GM10266 (cell line): ENCODE measurements at regions not wholly inside any gene's neighbourhood (a gene's known extent, or its start where the extent isn't known, plus 50 kb on each side); places are given as distances from the start of the nearest gene placed in this dataset.

Source experiments
- DNase-seq: peaks from one replicate; pipeline ENCODE4 v3.0.0; 2012; ENCODE audit errors: extremely low spot score
- TF ChIP-seq, protein P1 (sequence below): IDR thresholded peaks from 2 replicates; pipeline ENCODE4 v1.5.1; 2012; ENCODE audit warnings: mild to moderate bottlenecking, low read depth; ENCODE audit not compliant: control insufficient read depth, insufficient read depth; ENCODE audit errors: missing control alignments

DNA sequence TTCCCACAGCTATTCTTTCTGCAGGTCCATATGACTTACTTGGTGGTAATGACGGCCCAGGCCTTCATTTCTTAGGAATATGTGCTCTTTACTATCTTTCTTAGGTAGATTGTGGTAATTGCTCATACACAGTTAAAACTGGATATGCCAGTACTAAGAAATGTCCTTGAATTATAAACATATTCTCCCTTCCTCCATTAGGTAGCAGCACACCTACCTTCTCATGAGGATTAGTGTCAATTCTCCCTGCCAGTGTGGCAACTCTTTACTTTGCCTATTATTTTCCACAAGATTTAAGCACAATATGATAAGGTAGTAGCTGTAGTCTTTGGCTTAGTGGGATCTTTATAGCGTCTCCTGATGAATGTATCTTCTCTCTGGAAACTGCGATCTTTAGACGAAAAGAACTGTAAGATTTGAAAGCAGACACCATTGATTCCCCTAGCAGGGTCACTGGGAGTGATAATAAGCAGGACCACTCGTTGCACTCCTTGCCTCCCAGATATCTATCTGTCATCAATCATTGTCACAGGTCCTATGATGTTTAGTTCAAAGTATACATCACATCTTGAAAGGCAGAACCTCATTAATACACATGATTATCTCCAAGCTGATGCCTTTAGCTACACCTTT lies 1240.7 kb downstream of the C4orf33 start:
- TF ChIP-seq, protein P1, sequence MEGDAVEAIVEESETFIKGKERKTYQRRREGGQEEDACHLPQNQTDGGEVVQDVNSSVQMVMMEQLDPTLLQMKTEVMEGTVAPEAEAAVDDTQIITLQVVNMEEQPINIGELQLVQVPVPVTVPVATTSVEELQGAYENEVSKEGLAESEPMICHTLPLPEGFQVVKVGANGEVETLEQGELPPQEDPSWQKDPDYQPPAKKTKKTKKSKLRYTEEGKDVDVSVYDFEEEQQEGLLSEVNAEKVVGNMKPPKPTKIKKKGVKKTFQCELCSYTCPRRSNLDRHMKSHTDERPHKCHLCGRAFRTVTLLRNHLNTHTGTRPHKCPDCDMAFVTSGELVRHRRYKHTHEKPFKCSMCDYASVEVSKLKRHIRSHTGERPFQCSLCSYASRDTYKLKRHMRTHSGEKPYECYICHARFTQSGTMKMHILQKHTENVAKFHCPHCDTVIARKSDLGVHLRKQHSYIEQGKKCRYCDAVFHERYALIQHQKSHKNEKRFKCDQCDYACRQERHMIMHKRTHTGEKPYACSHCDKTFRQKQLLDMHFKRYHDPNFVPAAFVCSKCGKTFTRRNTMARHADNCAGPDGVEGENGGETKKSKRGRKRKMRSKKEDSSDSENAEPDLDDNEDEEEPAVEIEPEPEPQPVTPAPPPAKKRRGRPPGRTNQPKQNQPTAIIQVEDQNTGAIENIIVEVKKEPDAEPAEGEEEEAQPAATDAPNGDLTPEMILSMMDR = peak; percentile 51
- no peak for DNase-seq

DNA sequence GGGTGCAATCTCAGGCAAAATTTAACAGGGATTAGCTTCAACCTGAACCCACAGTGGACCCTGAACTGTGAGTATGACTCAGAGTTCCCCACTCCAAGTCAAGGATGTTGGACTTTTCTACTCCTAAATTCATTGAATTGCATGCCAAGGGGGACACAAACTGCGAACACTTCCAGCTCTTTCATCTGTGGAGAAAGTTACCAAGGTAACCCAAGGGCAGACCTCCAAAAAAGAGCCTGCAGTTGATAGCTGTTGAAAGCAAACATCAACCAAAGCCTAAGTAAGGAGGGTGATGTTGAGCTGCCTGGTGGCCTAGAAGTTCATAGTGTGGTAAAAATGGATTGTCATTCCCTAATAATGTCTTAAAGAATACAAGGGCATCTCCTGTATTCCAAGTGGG lies 1242.9 kb downstream of the C4orf33 start:
- no peak for DNase-seq
- TF ChIP-seq, protein P1 = no peak

DNA sequence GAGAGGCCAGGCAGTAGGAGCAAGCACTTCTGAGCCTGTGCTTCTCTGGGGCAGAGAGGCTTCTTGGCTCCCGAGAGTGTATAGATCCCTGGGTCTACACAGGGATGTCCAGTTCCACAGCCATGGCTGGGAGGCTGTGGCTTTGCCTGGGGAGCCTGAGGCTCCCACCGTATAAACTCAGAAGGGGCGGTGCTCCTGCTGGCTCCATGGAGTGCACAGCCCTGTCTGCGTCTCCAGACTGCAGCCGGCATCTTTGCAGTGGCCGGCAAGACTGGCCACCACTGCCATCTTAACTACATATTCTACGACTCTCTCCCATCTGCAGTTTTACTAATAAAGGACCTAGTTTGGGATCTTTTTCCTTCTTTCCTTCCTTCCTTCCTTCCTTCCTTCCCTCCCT lies 1253.8 kb downstream of the C4orf33 start:
- DNase-seq = no peak
- TF ChIP-seq, protein P1 = no peak

DNA sequence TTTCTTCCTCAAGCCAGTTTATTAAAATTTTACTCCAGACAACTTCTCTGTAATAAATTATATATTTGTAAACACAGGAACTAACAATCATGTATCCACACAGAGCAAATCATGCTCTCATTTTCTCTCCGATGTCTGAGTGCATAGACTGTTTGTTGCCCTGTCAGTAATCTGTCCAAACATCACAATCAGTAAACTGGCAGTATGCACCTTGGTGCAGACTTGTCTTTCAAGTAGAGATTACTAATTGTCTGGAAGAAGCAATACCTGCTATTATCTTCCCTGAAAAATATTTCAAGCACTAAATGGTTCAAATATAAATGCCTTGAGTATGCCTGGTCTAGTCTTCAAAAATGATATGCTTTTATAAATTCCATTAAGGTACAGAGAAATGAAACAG lies 1260.9 kb downstream of the C4orf33 start:
- TF ChIP-seq, protein P1 = no peak
- no peak for DNase-seq

DNA sequence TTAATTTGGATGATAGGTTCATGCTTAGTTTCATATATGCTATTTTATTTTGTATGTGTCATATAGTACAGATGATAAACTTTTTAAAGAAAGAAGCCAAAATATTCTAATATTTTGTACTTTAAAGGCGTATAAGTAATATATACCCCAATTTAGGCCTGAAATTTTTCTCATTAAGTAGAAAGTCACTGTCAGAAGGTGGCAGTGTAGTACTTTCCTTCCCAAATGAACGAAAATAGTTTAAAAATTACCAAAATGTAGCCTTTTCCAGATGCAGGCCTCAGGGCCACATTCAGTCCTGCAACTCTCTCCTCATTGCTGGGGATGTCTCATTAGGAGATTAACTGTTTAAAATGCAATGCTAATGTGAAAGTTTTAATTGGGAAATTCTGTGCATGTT lies 1263.6 kb downstream of the C4orf33 start:
- DNase-seq = no peak

DNA sequence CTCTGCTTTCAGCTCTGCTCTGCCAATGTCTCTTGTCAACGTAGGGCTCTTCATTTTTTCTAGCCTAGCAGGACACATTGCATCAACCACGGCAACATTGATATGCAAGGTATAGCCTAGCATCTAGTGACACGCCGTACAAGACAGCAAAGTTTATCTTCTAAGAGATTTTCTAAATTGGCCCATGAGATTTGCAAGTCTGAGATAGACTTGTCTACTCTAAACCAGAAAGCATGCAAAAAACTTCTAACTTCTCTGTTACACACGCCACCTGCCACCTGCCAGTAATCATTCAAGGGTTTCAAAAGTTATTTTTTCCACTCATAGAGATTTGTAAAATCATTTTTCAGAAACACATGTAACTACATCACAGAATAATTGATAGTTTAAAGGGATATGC lies 1265.7 kb downstream of the C4orf33 start:
- DNase-seq = no peak
- TF ChIP-seq, protein P1 = no peak

More for the DNA sequence above, 1263.6 kb downstream of the C4orf33 start:
- TF ChIP-seq, protein P1 = no peak

DNA sequence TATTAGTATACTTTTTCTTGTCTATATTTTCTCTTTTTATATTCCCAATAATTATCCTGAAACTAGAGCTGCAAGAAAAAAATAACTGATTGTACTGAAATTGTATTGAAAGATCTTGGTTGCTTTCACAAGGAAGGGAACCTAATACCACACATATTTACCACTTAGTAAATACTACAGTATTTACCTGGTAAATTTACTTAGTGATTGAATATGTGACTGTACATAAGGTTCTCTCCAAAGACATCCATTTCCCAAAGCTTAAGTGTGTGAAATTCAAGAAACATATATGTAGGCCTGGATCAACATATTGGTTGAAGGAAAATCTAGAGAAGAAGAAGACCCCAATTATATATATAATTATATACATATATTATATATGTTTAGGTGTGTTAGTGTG lies 1272.7 kb downstream of the C4orf33 start:
- no peak for DNase-seq
- TF ChIP-seq, protein P1 = no peak
